ENCODE measurements at regions not wholly inside any gene's neighbourhood (a gene's known extent, or its start where the extent isn't known, plus 50 kb on each side); places are given as distances from the start of the nearest gene placed in this dataset.

DNA sequence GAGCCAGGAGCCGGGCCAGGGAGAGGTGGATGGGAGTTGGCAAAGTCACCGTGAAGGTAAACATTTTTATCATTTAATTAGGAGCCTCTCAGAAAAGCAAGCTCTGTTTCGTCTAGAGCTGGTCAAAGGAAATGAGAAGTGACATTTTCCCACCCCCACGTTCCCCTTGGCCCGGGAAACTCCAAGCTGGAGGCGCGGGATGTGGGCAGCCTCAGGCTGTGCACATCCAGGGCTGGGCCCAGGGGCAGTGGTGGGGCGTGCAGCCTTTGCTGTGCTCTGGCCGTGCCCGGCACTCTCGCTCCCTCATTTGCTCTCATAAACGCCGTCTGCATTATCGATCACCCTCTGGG lies 135.6 kb upstream of the RET start:
- TF ChIP-seq, protein P1, sequence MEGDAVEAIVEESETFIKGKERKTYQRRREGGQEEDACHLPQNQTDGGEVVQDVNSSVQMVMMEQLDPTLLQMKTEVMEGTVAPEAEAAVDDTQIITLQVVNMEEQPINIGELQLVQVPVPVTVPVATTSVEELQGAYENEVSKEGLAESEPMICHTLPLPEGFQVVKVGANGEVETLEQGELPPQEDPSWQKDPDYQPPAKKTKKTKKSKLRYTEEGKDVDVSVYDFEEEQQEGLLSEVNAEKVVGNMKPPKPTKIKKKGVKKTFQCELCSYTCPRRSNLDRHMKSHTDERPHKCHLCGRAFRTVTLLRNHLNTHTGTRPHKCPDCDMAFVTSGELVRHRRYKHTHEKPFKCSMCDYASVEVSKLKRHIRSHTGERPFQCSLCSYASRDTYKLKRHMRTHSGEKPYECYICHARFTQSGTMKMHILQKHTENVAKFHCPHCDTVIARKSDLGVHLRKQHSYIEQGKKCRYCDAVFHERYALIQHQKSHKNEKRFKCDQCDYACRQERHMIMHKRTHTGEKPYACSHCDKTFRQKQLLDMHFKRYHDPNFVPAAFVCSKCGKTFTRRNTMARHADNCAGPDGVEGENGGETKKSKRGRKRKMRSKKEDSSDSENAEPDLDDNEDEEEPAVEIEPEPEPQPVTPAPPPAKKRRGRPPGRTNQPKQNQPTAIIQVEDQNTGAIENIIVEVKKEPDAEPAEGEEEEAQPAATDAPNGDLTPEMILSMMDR (conservative IDR thresholded peaks at IDR 0.05; ENCODE audit: low read depth in 2 of 2) = no peak
- no peak for TF ChIP-seq CREB1 (CRISPR knock-in tag; IDR thresholded peaks at IDR 0.05; ENCODE audit: low read depth)
- TF ChIP-seq JUNB (IDR thresholded peaks at IDR 0.05; ENCODE audit: unreplicated experiment) = no peak
- TF ChIP-seq, protein P2, sequence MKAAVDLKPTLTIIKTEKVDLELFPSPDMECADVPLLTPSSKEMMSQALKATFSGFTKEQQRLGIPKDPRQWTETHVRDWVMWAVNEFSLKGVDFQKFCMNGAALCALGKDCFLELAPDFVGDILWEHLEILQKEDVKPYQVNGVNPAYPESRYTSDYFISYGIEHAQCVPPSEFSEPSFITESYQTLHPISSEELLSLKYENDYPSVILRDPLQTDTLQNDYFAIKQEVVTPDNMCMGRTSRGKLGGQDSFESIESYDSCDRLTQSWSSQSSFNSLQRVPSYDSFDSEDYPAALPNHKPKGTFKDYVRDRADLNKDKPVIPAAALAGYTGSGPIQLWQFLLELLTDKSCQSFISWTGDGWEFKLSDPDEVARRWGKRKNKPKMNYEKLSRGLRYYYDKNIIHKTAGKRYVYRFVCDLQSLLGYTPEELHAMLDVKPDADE (IDR thresholded peaks at IDR 0.05) = no peak
- no peak for TF ChIP-seq EZH2 (IDR thresholded peaks at IDR 0.05; ENCODE audit: low read depth, unreplicated experiment)
- TF ChIP-seq, protein P3, sequence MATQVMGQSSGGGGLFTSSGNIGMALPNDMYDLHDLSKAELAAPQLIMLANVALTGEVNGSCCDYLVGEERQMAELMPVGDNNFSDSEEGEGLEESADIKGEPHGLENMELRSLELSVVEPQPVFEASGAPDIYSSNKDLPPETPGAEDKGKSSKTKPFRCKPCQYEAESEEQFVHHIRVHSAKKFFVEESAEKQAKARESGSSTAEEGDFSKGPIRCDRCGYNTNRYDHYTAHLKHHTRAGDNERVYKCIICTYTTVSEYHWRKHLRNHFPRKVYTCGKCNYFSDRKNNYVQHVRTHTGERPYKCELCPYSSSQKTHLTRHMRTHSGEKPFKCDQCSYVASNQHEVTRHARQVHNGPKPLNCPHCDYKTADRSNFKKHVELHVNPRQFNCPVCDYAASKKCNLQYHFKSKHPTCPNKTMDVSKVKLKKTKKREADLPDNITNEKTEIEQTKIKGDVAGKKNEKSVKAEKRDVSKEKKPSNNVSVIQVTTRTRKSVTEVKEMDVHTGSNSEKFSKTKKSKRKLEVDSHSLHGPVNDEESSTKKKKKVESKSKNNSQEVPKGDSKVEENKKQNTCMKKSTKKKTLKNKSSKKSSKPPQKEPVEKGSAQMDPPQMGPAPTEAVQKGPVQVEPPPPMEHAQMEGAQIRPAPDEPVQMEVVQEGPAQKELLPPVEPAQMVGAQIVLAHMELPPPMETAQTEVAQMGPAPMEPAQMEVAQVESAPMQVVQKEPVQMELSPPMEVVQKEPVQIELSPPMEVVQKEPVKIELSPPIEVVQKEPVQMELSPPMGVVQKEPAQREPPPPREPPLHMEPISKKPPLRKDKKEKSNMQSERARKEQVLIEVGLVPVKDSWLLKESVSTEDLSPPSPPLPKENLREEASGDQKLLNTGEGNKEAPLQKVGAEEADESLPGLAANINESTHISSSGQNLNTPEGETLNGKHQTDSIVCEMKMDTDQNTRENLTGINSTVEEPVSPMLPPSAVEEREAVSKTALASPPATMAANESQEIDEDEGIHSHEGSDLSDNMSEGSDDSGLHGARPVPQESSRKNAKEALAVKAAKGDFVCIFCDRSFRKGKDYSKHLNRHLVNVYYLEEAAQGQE (IDR thresholded peaks at IDR 0.05; ENCODE audit: unreplicated experiment) = no peak
- no peak for TF ChIP-seq POLR2AphosphoS5 (IDR thresholded peaks at IDR 0.05; ENCODE audit: low read depth)
- TF ChIP-seq NANOG (IDR thresholded peaks at IDR 0.05; ENCODE audit: borderline replicate concordance) = no peak
- no peak for TF ChIP-seq EZH2phosphoT487 (IDR thresholded peaks at IDR 0.05; ENCODE audit: unreplicated experiment)
- no peak for TF ChIP-seq STAT1 (IDR thresholded peaks at IDR 0.05; ENCODE audit: unreplicated experiment)
